Body of pancreas (tissue), 4 donors: ENCODE measurements at regions not wholly inside any gene's neighbourhood (a gene's known extent, or its start where the extent isn't known, plus 50 kb on each side); places are given as distances from the start of the nearest gene placed in this dataset.
A peak's percentile ranks its signal among the peaks of the same experiment; 100 is the strongest.

ENCODE experiments used
- ATAC-seq: fragments of 150-250 bp; one replicate; pipeline ENCODE4 v1.9.1; 2016
- DNase-seq, 4 donors: peaks; one replicate each; pipeline ENCODE4 v3.0.0-alpha.2; 2019
- H3K27ac ChIP-seq, 4 donors: fragments of 200-600 bp; sonication (generic); 1 replicate in 3 of 4; 2 replicates in 1 of 4; pipeline versions ENCODE4 v1.5.1 to v1.6.1; 2016 to 2019; ENCODE audit warnings: mild to moderate bottlenecking in 1 of 4, mixed read lengths in 1 of 4, moderate library complexity in 1 of 4
- H3K27me3 ChIP-seq, 2 donors: fragments of 200-600 bp; sonication (generic); one replicate each; pipeline ENCODE4 v1.6.0; 2016; ENCODE audit warnings: mild to moderate bottlenecking in 1 of 2
- H3K36me3 ChIP-seq, 2 donors: fragments of 200-600 bp; sonication (generic); replicated peaks in 1 of 2; 2 replicates each; pipeline ENCODE4 v1.5.1; 2016; ENCODE audit warnings: low read depth in 2 of 2; ENCODE audit not compliant: insufficient read depth in 1 of 2
- H3K4me1 ChIP-seq: fragments of 200-600 bp; sonication (generic); one replicate; pipeline ENCODE4 v1.6.0; 2016
- H3K4me3 ChIP-seq, 2 donors: fragments of 200-600 bp; sonication (generic); 1 replicate in 1 of 2; 2 replicates in 1 of 2; pipeline ENCODE4 v1.5.1; 2016 to 2019
- H3K9me3 ChIP-seq, 3 donors: fragments of 200-600 bp; sonication (generic); 1 replicate in 2 of 3; 2 replicates in 1 of 3; pipeline ENCODE4 v1.5.1; 2016
- POLR2A ChIP-seq, 3 donors: fragments of 450-650 bp; IDR thresholded peaks; one replicate each; pipeline ENCODE4 v1.6.1; 2016; ENCODE audit warnings: antibody characterized with exemption in 3 of 3, mild to moderate bottlenecking in 2 of 3
- WGBS, 2 donors: methylation state at CpG; one replicate each; pipeline ENCODE4 v1.1.5; 2017; 5-methylcytosine and 5-hydroxymethylcytosine counted together
- intact Hi-C: fragments of 100-400 bp; cut with DNase I; formaldehyde crosslinking; loops from one replicate; pipeline ENCODE4 v1.15.1; 2023
- TF ChIP-seq, protein P1 (sequence below), 7 experiments: fragments of 450-650 bp in 4 of 7; fragments of 200-600 bp in 3 of 7; sonication (generic) in 3 of 7; IDR thresholded peaks; one replicate each; pipeline ENCODE4 v1.5.1; 2016 to 2019; ENCODE audit warnings: antibody characterized with exemption in 7 of 7

DNA sequence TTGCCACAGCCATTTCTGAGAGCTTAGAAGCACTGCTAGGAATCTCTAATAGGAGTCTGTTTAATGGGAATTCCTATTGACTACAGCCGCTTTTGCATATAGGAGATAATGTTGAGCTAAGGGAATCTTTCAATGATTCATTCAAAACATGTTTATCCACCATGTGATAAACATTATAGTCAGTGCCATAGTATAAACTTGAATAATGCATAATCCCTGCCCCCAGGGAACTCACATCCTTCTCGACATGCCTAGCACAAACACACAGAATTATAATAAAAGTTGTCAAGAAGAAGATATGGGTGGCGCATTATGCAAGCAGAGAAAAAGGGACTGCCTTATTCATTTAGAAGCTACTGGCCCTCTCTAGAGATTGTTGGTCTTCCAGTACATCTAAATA is 248.0 kb downstream of the DAD1 start:
- Histone ChIP-seq H3K36me3 (no peaks in the 10 kb centered on the region), H3K27me3 (no peaks in the 10 kb centered on the region), H3K27ac (no peak overlapping the region), H3K9me3 (peaks cover 0 to 10% (median 0%) of the 10 kb centered on the region in 3 donors), H3K4me3 (no peak overlapping the region), H3K4me1 (no peaks in the 10 kb centered on the region)
- 81 to 91% methylated on average over 3 of the region's 3 CpGs for WGBS, 2 donors
- intact Hi-C loops: no loop called here
- DNase-seq (no peak), ATAC-seq (no peak)
- TF ChIP-seq POLR2A (IDR thresholded peaks at IDR 0.05): no peak
- TF ChIP-seq, protein P1, sequence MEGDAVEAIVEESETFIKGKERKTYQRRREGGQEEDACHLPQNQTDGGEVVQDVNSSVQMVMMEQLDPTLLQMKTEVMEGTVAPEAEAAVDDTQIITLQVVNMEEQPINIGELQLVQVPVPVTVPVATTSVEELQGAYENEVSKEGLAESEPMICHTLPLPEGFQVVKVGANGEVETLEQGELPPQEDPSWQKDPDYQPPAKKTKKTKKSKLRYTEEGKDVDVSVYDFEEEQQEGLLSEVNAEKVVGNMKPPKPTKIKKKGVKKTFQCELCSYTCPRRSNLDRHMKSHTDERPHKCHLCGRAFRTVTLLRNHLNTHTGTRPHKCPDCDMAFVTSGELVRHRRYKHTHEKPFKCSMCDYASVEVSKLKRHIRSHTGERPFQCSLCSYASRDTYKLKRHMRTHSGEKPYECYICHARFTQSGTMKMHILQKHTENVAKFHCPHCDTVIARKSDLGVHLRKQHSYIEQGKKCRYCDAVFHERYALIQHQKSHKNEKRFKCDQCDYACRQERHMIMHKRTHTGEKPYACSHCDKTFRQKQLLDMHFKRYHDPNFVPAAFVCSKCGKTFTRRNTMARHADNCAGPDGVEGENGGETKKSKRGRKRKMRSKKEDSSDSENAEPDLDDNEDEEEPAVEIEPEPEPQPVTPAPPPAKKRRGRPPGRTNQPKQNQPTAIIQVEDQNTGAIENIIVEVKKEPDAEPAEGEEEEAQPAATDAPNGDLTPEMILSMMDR (IDR thresholded peaks at IDR 0.05): no peak

DNA sequence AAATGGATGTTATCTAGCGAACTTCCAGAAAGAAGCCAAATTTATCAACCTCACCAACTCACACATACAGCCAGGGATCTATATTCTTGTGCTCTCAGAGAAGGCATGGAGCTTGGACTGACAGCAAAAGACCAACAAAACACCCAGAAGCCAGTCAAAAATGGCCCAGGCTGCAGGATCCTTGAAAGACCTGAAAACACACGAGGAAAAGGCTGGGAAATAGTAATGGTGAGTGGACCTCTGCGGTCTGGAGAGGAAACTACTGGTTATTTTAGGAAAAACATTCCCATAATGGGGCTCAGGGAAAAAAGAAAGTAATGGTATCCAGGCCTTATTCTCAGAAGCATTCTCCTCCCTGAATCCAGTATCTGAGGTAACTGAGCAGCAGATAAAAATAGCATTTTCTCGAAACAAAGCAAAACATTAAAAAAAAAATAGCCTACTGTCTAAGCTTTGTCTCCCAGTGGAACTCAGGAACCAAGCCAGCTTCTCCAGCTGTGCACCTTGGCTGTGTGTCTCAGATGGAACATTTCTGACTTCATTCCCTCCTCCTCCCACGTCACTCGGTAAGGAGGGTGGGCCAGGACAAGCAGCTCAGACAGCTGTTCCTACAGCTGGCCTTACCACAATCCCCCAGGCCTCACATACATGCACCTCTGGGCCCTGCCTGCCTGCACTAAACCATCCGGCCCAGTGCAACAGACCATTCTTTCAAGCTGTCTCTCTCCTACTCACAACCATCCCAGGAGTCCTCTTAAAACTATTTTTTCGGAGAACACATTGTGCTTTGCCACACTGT is 249.9 kb downstream of the DAD1 start:
- H3K36me3 ChIP-seq: no peaks in the 10 kb centered on the region
- TF ChIP-seq, protein P1 (IDR thresholded peaks at IDR 0.05): no peak
- TF ChIP-seq POLR2A (IDR thresholded peaks at IDR 0.05): no peak
- DNase-seq (peak; percentile 31 to 54 (median 45)), ATAC-seq (peak; percentile 61)
- H3K4me3 ChIP-seq: no peak overlapping the region
- peaks cover 0 to under 1% (median 0%) of the 10 kb centered on the region in 3 donors for H3K9me3 ChIP-seq
- H3K27me3 ChIP-seq: no peaks in the 10 kb centered on the region
- H3K4me1 ChIP-seq: peaks cover 7% of the 10 kb centered on the region
- no peak overlapping the region for H3K27ac ChIP-seq
- intact Hi-C loops: no loop called here
- WGBS, 2 donors: 47 to 54% methylated on average over 8 of the region's 8 CpGs

DNA sequence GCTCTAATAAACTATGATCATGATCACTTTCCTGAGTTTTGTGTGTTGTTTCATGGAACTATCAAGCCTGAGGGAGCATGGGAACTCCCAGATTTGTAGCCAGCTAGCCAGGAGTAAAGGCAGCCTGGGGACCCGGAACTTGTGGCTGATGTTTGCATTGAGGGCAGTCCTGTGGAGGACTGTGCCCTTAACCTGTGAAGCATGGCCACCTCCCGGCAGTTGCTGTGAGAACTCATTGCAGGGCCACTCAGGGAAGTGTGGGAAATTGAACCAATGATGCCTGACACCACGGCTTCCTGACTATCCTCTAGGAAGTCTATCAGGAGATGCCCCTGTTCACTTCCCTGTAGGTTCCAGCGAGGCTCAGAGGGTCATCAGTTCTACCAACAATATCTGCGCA is 250.6 kb downstream of the DAD1 start:
- no peaks in the 10 kb centered on the region for H3K36me3 ChIP-seq
- H3K4me1 ChIP-seq: peaks cover 13% of the 10 kb centered on the region
- WGBS, 2 donors: 84% methylated on average over 5 of the region's 5 CpGs
- ATAC-seq (no peak), DNase-seq (no peak)
- no peak overlapping the region for H3K4me3 ChIP-seq
- H3K27ac ChIP-seq: peak overlapping the region in 1 of 4 donors; percentile 10
- TF ChIP-seq, protein P1 (IDR thresholded peaks at IDR 0.05): no peak
- TF ChIP-seq POLR2A (IDR thresholded peaks at IDR 0.05): no peak
- H3K27me3 ChIP-seq: no peaks in the 10 kb centered on the region
- no peaks in the 10 kb centered on the region for H3K9me3 ChIP-seq
- intact Hi-C loops: no loop called here

DNA sequence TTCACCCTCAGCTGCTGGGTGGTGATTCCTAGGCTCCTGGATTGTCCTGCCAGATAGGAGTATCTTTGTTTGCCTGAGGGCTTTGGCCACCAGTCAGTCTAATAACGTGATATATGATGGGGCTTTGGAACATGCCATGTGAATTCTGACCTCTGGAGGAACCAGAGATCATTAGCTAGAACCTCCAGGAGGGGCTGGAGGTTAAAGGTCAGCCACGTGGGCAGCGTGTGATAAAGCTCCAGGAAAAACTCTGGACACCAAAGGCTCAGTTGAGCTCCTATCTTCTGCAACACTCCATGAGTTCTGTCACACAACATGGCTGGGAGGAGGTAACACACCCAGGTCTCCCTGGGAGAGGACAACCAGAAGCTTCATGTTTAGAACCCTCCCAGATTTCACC is 251.1 kb downstream of the DAD1 start:
- intact Hi-C loops: no loop called here
- no peak for DNase-seq
- Histone ChIP-seq H3K36me3 (no peaks in the 10 kb centered on the region), H3K4me3 (no peak overlapping the region), H3K9me3 (no peaks in the 10 kb centered on the region), H3K27me3 (no peaks in the 10 kb centered on the region), H3K4me1 (peaks cover 17% of the 10 kb centered on the region), H3K27ac (no peak overlapping the region)
- WGBS, 2 donors: 25 to 42% methylated on average over 2 to 3 of the region's 3 CpGs
- no peak for TF ChIP-seq POLR2A (IDR thresholded peaks at IDR 0.05)
- TF ChIP-seq, protein P1 (IDR thresholded peaks at IDR 0.05): no peak
- no peak for ATAC-seq

DNA sequence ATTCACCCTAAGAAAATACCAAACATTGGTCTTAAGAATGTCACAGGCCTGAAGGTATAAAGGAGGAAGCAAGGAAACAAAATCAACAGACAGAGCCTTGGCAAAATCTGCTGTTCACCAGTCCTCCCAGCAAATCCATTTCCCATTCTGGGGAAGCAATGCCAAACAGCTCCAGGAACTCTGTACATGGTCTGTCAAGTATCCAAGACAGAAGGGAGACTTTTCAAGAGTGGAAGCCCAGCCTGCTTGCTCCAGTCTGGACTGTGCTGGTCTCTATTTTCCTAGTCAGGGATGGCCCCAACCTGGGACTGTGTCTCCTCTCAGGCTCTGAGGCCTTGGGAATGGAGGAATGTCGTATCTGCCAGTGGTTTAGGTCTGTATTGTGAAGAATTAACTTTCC is 251.5 kb downstream of the DAD1 start:
- Histone ChIP-seq H3K27me3 (no peaks in the 10 kb centered on the region), H3K4me1 (peaks cover 21% of the 10 kb centered on the region), H3K27ac (no peak overlapping the region), H3K4me3 (no peak overlapping the region), H3K9me3 (no peaks in the 10 kb centered on the region), H3K36me3 (no peaks in the 10 kb centered on the region)
- intact Hi-C loops: no loop called here
- DNase-seq (no peak), ATAC-seq (no peak)
- WGBS, 2 donors: 58 to 75% methylated on average over 1 of the region's 1 CpG
- TF ChIP-seq POLR2A (IDR thresholded peaks at IDR 0.05): no peak
- TF ChIP-seq, protein P1 (IDR thresholded peaks at IDR 0.05): no peak
